Prostate gland (tissue), 2 donors: ENCODE measurements at regions not wholly inside any gene's neighbourhood (a gene's known extent, or its start where the extent isn't known, plus 50 kb on each side); places are given as distances from the start of the nearest gene placed in this dataset.

ENCODE experiments used
- DNase-seq: peaks from one replicate; pipeline ENCODE4 v3.0.0-alpha.2; 2019; ENCODE audit warnings: low spot score
- H3K27ac ChIP-seq, 2 donors: fragments of 200-600 bp; sonication (generic); 2 replicates each; pipeline ENCODE4 v1.5.1; 2017 to 2019
- H3K27me3 ChIP-seq: fragments of 200-600 bp; sonication (generic); replicated peaks from 2 replicates; pipeline ENCODE4 v1.5.1; 2019; ENCODE audit not compliant: insufficient read depth
- H3K36me3 ChIP-seq, 2 donors: fragments of 200-600 bp; sonication (generic); 1 replicate in 1 of 2; 2 replicates in 1 of 2; pipeline versions ENCODE4 v1.5.1 to v1.8.1; 2017 to 2019
- H3K4me1 ChIP-seq: fragments of 200-600 bp; sonication (generic); replicated peaks from 2 replicates; pipeline ENCODE4 v1.5.1; 2019
- H3K4me3 ChIP-seq, 2 donors: fragments of 200-600 bp; sonication (generic); 2 replicates each; pipeline ENCODE4 v1.5.1; 2017 to 2019
- H3K9me3 ChIP-seq: fragments of 200-600 bp; sonication (generic); 2 replicates; pipeline ENCODE4 v1.5.1; 2017
- CTCF ChIP-seq, 4 experiments: fragments of 200-600 bp in 2 of 4; fragments of 450-650 bp in 2 of 4; sonication (generic) in 2 of 4; IDR thresholded peaks; 1 replicate in 3 of 4; 2 replicates in 1 of 4; pipeline ENCODE4 v1.5.1; 2016 to 2019; ENCODE audit warnings: antibody characterized with exemption in 4 of 4, mild to moderate bottlenecking in 2 of 4, moderate library complexity in 2 of 4
- POLR2A ChIP-seq: fragments of 450-650 bp; IDR thresholded peaks from one replicate; pipeline ENCODE4 v1.6.1; 2016; ENCODE audit warnings: antibody characterized with exemption, mild to moderate bottlenecking
- POLR2AphosphoS5 ChIP-seq: sonication (generic); formaldehyde crosslinking; IDR thresholded peaks from one replicate; pipeline ENCODE4 v1.6.1; 2017; ENCODE audit warnings: antibody characterized with exemption
- WGBS: methylation state at CpG from one replicate; pipeline ENCODE4 v1.1.5; 2018; 5-methylcytosine and 5-hydroxymethylcytosine counted together
- intact Hi-C: fragments of 100-400 bp; cut with DNase I; formaldehyde crosslinking; loops from one replicate; pipeline ENCODE4 v1.14.2; 2022

- intact Hi-C loops: no loop called here
- TF ChIP-seq CTCF (IDR thresholded peaks at IDR 0.05): no peak
- no peak for TF ChIP-seq POLR2A
- TF ChIP-seq POLR2AphosphoS5: no peak
- DNase-seq: no peak
- no peak overlapping the region for H3K27ac ChIP-seq
- H3K27me3 ChIP-seq: no peaks in the 10 kb centered on the region
- H3K36me3 ChIP-seq: no peaks in the 10 kb centered on the region
- H3K9me3 ChIP-seq: no peaks in the 10 kb centered on the region
- WGBS: 69% methylated on average over 1 of the region's 1 CpG
- H3K4me3 ChIP-seq: no peak overlapping the region
- no peaks in the 10 kb centered on the region for H3K4me1 ChIP-seq
These were observed 290.3 kb upstream of the MMADHC start for GRCh38 chr2:149877913-149878312.

GRCh38 chr2:149877074-149877473, 289.5 kb upstream of the MMADHC start:
- intact Hi-C loops: no loop called here
- no peak for TF ChIP-seq POLR2A
- no peak for TF ChIP-seq CTCF (IDR thresholded peaks at IDR 0.05)
- TF ChIP-seq POLR2AphosphoS5: no peak
- H3K4me3 ChIP-seq: no peak overlapping the region
- no peak for DNase-seq
- H3K4me1 ChIP-seq: no peaks in the 10 kb centered on the region
- no peaks in the 10 kb centered on the region for H3K27me3 ChIP-seq
- H3K36me3 ChIP-seq: no peaks in the 10 kb centered on the region
- no peak overlapping the region for H3K27ac ChIP-seq
- no peaks in the 10 kb centered on the region for H3K9me3 ChIP-seq
- 57% methylated on average over 3 of the region's 3 CpGs for WGBS

- 24% methylated on average over 1 of the region's 1 CpG for WGBS
- no peak for DNase-seq
- intact Hi-C loops: no loop called here
- no peaks in the 10 kb centered on the region for H3K4me1 ChIP-seq
- H3K36me3 ChIP-seq: no peaks in the 10 kb centered on the region
- no peak overlapping the region for H3K4me3 ChIP-seq
- H3K9me3 ChIP-seq: no peaks in the 10 kb centered on the region
- H3K27ac ChIP-seq: no peak overlapping the region
- no peaks in the 10 kb centered on the region for H3K27me3 ChIP-seq
- TF ChIP-seq POLR2AphosphoS5 (no peak), CTCF (IDR thresholded peaks at IDR 0.05) (no peak), POLR2A (no peak)
These were observed 286.4 kb upstream of the MMADHC start for GRCh38 chr2:149873936-149874335.

- 93% methylated on average over 2 of the region's 2 CpGs for WGBS
- TF ChIP-seq POLR2AphosphoS5: no peak
- no peak for TF ChIP-seq POLR2A
- TF ChIP-seq CTCF (IDR thresholded peaks at IDR 0.05): no peak
These were observed 285.1 kb upstream of the MMADHC start for GRCh38 chr2:149872638-149873150.

GRCh38 chr2:149872041-149872440, 284.5 kb upstream of the MMADHC start:
- Histone ChIP-seq H3K4me1 (no peaks in the 10 kb centered on the region), H3K9me3 (no peaks in the 10 kb centered on the region), H3K4me3 (no peak overlapping the region), H3K27me3 (no peaks in the 10 kb centered on the region), H3K27ac (no peak overlapping the region), H3K36me3 (no peaks in the 10 kb centered on the region)
- no peak for DNase-seq
- intact Hi-C loops: no loop called here
- WGBS: 49% methylated on average over 2 of the region's 2 CpGs
- no peak for TF ChIP-seq CTCF (IDR thresholded peaks at IDR 0.05)
- TF ChIP-seq POLR2AphosphoS5: no peak
- TF ChIP-seq POLR2A: no peak

More at GRCh38 chr2:149872638-149873150, 285.1 kb upstream of the MMADHC start:
- no peaks in the 10 kb centered on the region for H3K9me3 ChIP-seq
- DNase-seq: no peak
- intact Hi-C loops: no loop called here
- no peaks in the 10 kb centered on the region for H3K4me1 ChIP-seq
- H3K27ac ChIP-seq: no peak overlapping the region
- no peak overlapping the region for H3K4me3 ChIP-seq
- H3K27me3 ChIP-seq: no peaks in the 10 kb centered on the region
- no peaks in the 10 kb centered on the region for H3K36me3 ChIP-seq
